DMS153 (cell line): ENCODE measurements at regions not wholly inside any gene's neighbourhood (a gene's known extent, or its start where the extent isn't known, plus 50 kb on each side); places are given as distances from the start of the nearest gene placed in this dataset.
"Not testable (repeated sequence)": the region's sequence is repeated elsewhere in the genome, so short reads cannot be mapped to it uniquely, and the experiment has no call there.

Source experiments
- DNase-seq: peaks from one replicate; lab custom pipeline; 2025; lab: John Stamatoyannopoulos, UW

DNA sequence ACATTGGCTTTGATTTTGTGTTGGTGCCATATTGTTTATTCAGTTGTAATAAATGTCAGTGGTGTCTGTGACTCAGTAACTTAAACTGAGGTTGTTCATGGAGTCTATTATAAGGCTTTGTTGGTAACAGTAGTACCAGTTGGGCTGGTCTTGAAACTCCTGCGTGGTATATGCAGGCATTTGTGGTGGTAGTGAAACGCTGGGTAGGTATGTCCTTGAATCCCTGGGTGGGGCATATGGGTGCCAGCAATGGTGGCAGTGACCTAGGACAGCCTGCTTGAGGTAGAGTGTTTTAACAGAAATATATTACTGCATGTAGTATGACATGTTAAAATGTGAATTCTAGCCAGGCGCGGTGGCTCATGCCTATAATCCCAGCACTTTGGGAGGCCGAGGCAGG, 1058.5 kb upstream of the SEMA6A start:
- DNase-seq: no peak

DNA sequence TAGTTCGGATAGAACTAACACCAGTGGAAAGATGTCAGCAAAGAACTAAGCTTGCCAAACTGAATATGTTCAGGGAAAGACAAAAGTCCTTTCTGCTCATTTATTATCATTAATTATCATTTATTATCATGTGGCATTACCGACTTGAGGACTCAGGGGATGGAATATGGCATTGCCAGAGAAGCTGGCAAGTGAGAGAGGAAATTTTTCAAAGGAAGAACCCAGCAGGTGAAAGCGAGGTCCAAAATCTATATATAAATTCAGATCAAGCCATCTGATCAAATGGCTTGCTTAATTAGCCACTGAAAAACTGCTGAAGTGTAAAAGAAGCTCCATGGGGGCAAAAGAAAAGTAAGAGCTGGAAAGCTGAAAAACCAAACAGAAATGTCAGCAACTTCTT, 1049.6 kb upstream of the SEMA6A start:
- DNase-seq: no peak

- DNase-seq: no peak
These were observed 1048.6 kb upstream of the SEMA6A start for GRCh38 chr5:117623042-117623805.

DNA sequence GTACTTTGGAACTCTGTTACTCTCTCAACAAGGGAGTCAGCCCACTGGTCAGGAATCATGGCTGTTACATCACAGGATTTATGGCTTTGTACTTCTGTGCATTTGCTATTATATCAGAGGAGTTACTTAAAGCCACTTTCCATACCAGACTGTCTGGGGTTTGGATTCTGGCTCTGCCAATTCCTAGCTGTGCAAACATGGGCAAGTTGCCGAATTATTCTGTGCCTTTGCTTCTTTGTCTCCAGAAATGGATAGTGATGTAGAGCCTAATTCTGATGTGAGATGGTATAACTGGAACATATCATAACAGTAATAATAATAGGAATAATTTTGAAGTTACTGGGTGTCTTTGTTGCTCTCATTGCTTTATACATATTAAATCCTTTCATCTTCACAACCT, 1047.3 kb upstream of the SEMA6A start:
- no peak for DNase-seq

GRCh38 chr5:117615226-117615625, 1040.6 kb upstream of the SEMA6A start:
- DNase-seq: no peak

GRCh38 chr5:117614408-117614807, 1039.8 kb upstream of the SEMA6A start:
- DNase-seq: no peak

GRCh38 chr5:117604845-117605244, 1030.2 kb upstream of the SEMA6A start:
- no peak for DNase-seq

DNA sequence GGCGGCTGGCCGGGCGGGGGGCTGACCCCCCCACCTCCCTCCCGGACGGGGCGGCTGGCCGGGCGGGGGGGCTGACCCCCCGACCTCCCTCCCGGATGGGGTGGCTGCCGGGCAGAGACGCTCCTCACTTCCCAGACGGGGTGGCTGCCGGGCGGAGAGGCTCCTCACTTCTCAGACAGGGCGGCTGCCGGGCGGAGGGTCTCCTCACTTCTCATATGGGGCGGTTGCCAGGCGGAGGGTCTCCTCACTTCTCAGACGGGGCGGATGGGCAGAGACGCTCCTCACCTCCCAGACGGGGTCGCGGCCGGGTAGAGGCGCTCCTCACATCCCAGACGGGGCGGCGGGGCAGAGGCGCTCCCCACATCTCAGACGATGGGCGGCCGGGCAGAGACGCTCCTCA, 1025.2 kb upstream of the SEMA6A start:
- not testable (repeated sequence) for DNase-seq

- DNase-seq: peak; percentile 0
These were observed 1019.5 kb upstream of the SEMA6A start for GRCh38 chr5:117594166-117594565.

- peak; percentile 0 for DNase-seq
These were observed 1016.3 kb upstream of the SEMA6A start for GRCh38 chr5:117590944-117591343.

- no peak for DNase-seq
These were observed 1014.0 kb upstream of the SEMA6A start for GRCh38 chr5:117588611-117589010.

DNA sequence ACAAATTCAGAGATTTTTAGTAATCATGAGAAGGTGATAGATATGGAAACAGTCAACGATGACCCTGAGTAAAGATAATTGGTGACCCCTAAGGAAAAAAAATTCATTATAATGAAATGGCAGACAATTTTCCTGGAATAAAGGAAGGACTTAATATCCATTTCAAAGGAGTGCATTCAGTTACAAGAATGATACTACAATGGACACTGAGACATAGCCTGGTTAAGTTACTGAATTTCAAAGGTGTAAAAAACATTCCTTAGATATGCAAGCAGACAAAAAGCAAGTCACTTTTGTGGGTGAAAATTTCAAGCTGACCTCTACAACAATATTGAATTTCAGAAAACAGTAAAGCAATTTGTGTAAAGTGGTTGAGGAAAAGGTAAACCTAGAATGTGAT, 1012.5 kb upstream of the SEMA6A start:
- DNase-seq: no peak

- DNase-seq: no peak
These were observed 994.0 kb upstream of the SEMA6A start for GRCh38 chr5:117568622-117569021.

DNA sequence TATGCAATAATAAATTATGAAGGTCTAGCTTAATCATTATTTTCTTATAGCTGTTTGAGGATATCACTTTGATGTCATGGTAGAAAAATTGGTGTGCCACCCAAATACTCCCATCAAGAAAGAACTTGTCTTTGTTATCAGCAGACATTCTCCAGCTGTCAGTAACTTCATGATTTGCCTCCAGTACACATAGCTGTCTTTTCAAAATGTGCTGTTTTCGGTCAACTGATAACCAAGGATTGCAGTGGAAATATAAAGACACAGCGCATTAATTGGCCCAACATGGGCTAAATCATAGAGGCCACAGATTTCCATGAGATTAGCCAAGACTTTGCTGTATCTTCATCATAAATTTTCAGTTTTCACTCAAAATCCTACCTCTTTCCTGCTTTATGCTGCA, 993.5 kb upstream of the SEMA6A start:
- no peak for DNase-seq

- no peak for DNase-seq
These were observed 988.0 kb upstream of the SEMA6A start for GRCh38 chr5:117562647-117563046.

- DNase-seq: no peak
These were observed 986.9 kb upstream of the SEMA6A start for GRCh38 chr5:117561531-117561930.

DNA sequence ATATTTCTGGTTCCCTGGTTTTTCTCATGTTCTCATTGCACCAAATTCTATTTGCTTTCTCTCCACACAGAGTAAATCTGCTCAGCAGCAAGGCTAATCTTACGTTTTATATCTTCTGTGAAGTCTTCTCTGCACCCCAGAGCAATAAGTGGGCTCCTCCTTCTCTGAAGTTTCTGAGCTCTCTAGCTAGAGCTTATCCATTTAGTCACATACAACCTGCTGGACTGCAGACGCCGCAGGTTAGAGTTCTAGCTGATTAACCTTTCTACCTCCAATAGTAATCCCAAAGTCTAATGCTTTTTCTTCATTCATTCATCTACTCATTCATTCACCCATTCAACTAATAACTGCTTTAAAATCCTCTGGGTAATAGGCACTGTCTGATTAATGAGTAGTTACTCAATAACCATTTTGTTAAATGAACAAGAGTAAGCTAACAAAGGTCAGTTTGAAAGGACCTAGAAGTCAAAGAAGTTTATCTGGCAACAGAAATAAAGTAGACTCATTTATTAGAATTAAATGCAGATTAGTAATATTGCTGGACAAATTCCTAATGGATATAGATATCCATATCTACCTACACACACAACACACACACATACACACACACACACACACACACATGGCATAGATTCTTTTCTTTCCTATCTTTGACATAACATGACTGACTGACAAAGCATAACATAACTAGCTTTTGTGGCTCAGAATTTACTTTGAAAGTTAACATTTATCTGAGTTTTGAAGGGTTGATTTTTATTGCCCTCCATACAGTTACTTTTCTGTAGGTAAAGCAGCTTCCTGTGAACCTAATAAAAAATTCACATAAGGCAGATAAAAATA, 984.6 kb upstream of the SEMA6A start:
- no peak for DNase-seq

DNA sequence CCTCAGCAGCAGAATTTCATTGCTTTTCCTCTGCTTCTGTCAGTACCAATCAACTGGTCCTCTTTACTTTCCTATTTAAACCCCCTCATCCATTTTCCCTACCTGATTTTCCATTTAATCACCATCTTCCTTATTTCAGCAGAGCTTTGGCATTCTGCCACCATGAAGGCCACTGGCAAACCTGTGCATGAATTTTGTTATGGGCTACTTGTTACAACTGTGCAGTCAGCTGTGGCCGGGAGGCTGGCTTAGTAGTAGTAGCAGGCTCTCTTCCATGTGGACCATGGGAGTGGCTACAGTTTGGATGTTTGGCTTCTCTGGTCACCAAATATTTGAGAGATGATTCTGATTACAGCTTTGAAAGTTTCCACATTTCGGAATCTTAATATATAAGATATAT, 976.6 kb upstream of the SEMA6A start:
- DNase-seq: no peak

GRCh38 chr5:117547192-117547591, 972.6 kb upstream of the SEMA6A start:
- no peak for DNase-seq

- DNase-seq: no peak
These were observed 965.1 kb upstream of the SEMA6A start for GRCh38 chr5:117539692-117540091.

GRCh38 chr5:117533792-117534191, 959.2 kb upstream of the SEMA6A start:
- no peak for DNase-seq

DNA sequence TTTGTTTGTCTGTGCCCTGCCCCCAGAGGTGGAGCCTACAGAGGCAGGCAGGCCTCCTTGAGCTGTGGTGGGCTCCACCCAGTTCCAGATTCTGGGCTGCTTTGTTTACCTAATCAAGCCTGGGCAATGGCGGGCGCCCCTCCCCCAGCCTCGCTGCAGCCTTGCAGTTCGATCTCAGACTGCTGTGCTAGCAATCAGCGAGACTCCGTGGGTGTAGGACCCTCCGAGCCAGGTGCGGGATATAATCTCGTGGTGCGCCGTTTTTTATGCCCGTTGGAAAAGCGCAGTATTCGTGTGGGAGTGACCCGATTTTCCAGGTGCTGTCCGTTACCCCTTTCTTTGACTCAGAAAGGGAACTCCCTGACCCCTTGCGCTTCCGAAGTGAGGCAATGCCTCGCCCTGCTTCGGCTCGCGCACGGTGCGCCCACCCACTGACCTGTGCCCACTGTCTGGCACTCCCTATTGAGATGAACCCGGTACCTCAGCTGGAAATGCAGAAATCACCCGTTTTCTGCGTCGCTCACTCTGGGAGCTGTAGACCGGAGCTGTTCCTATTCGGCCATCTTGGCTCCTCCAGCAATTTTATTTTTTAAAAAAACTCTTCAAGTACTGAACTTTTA, 958.5 kb upstream of the SEMA6A start:
- not testable (repeated sequence) for DNase-seq

DNA sequence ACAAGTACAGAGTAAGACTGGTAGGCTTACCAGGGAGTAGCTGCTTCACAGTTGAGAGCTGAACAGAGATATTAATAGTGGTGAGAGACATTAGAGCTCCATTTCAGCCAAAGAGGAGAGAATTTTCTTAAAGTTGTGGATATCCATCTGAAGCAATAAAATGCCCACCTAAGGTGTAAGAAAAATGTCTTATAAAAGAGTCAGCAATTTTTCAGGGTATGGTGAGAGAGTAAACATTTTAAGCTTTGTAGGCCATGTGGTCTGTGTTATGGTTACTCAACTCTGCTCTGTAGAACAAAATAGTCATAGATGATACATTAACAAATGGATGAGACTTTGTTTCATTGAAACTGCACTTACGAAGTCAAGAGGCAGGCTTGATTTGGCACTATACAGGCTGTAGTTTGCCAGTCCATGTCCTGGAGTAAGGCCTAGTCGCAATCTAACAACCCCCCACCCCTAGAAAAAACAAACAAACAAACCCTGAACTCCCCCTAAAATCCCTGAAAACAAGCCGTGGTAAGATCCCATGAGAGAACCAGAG, 945.4 kb upstream of the SEMA6A start:
- no peak for DNase-seq
